Muscle layer of colon (tissue), 2 donors: ENCODE measurements at regions not wholly inside any gene's neighbourhood (a gene's known extent, or its start where the extent isn't known, plus 50 kb on each side); places are given as distances from the start of the nearest gene placed in this dataset.

Source experiments
- H3K27ac ChIP-seq: one replicate; pipeline ENCODE4 v1.7.0; 2013; ENCODE audit warnings: low read depth, mild to moderate bottlenecking, low read length, moderate library complexity
- H3K27me3 ChIP-seq, 2 donors: one replicate each; pipeline ENCODE4 v1.7.0; 2013; ENCODE audit warnings: low read length in 2 of 2, mild to moderate bottlenecking in 2 of 2; ENCODE audit not compliant: insufficient read depth in 2 of 2, control insufficient read depth in 1 of 2
- H3K36me3 ChIP-seq: one replicate; pipeline ENCODE4 v1.7.0; 2013; ENCODE audit warnings: mild to moderate bottlenecking, low read length; ENCODE audit not compliant: insufficient read depth
- H3K4me1 ChIP-seq: one replicate; pipeline ENCODE4 v1.7.0; 2013; ENCODE audit warnings: mild to moderate bottlenecking, low read length; ENCODE audit not compliant: insufficient read depth
- H3K4me3 ChIP-seq, 2 donors: one replicate each; pipeline ENCODE4 v1.7.0; 2013; ENCODE audit warnings: low read length in 2 of 2, low read depth in 1 of 2, mild to moderate bottlenecking in 1 of 2, moderate library complexity in 1 of 2
- H3K9ac ChIP-seq: one replicate; pipeline ENCODE4 v1.7.0; 2013; ENCODE audit warnings: low read length
- H3K9me3 ChIP-seq: one replicate; pipeline ENCODE4 v1.7.0; 2013; ENCODE audit warnings: mild to moderate bottlenecking, low read length
- donor health status: abdominal sarcoma.
- donor health status: Adenocarcinoma of cecum.

GRCh38 chr18:43744960-43745745 is 467.9 kb upstream of the SYT4 start:
- Histone ChIP-seq H3K9ac (no peak overlapping the region), H3K4me3 (no peak overlapping the region), H3K36me3 (no peaks in the 10 kb centered on the region), H3K9me3 (no peaks in the 10 kb centered on the region), H3K27me3 (no peaks in the 10 kb centered on the region), H3K4me1 (no peaks in the 10 kb centered on the region), H3K27ac (no peak overlapping the region)

- no peaks in the 10 kb centered on the region for H3K27me3 ChIP-seq
- no peak overlapping the region for H3K9ac ChIP-seq
- H3K9me3 ChIP-seq = no peaks in the 10 kb centered on the region
- no peaks in the 10 kb centered on the region for H3K36me3 ChIP-seq
- H3K4me3 ChIP-seq = no peak overlapping the region
- no peak overlapping the region for H3K27ac ChIP-seq
- H3K4me1 ChIP-seq = no peaks in the 10 kb centered on the region
Observed at GRCh38 chr18:43751203-43751602, 473.9 kb upstream of the SYT4 start.

- Histone ChIP-seq H3K36me3 (no peaks in the 10 kb centered on the region), H3K9me3 (no peaks in the 10 kb centered on the region), H3K9ac (no peak overlapping the region), H3K27me3 (no peaks in the 10 kb centered on the region), H3K4me3 (no peak overlapping the region), H3K27ac (no peak overlapping the region), H3K4me1 (peaks cover 4% of the 10 kb centered on the region)
Observed at GRCh38 chr18:43751835-43752234, 474.5 kb upstream of the SYT4 start.

- no peak overlapping the region for H3K27ac ChIP-seq
- H3K4me3 ChIP-seq = no peak overlapping the region
- no peaks in the 10 kb centered on the region for H3K36me3 ChIP-seq
- H3K9me3 ChIP-seq = no peaks in the 10 kb centered on the region
- H3K4me1 ChIP-seq = peaks cover 9% of the 10 kb centered on the region
- no peaks in the 10 kb centered on the region for H3K27me3 ChIP-seq
- no peak overlapping the region for H3K9ac ChIP-seq
Observed at GRCh38 chr18:43757273-43757672, 480.0 kb upstream of the SYT4 start.

- no peaks in the 10 kb centered on the region for H3K27me3 ChIP-seq
- no peak overlapping the region for H3K27ac ChIP-seq
- no peaks in the 10 kb centered on the region for H3K9me3 ChIP-seq
Observed at GRCh38 chr18:43758734-43759133, 481.4 kb upstream of the SYT4 start.

GRCh38 chr18:43760010-43760409 is 482.7 kb upstream of the SYT4 start:
- H3K9me3 ChIP-seq = no peaks in the 10 kb centered on the region
- no peaks in the 10 kb centered on the region for H3K27me3 ChIP-seq
- H3K4me1 ChIP-seq = peaks cover 9% of the 10 kb centered on the region
- no peak overlapping the region for H3K9ac ChIP-seq
- no peak overlapping the region for H3K4me3 ChIP-seq
- no peaks in the 10 kb centered on the region for H3K36me3 ChIP-seq
- no peak overlapping the region for H3K27ac ChIP-seq

More at GRCh38 chr18:43758734-43759133, 481.4 kb upstream of the SYT4 start:
- Histone ChIP-seq H3K4me3 (no peak overlapping the region), H3K4me1 (peaks cover 9% of the 10 kb centered on the region), H3K9ac (no peak overlapping the region), H3K36me3 (no peaks in the 10 kb centered on the region)

GRCh38 chr18:43772907-43773306 is 495.6 kb upstream of the SYT4 start:
- no peak overlapping the region for H3K9ac ChIP-seq
- no peak overlapping the region for H3K4me3 ChIP-seq
- H3K36me3 ChIP-seq = no peaks in the 10 kb centered on the region
- peaks cover 7% of the 10 kb centered on the region for H3K4me1 ChIP-seq
- no peaks in the 10 kb centered on the region for H3K9me3 ChIP-seq
- no peak overlapping the region for H3K27ac ChIP-seq
- H3K27me3 ChIP-seq = no peaks in the 10 kb centered on the region

GRCh38 chr18:43774497-43774896 is 497.2 kb upstream of the SYT4 start:
- H3K9ac ChIP-seq = no peak overlapping the region
- peaks cover 7% of the 10 kb centered on the region for H3K4me1 ChIP-seq

GRCh38 chr18:43775591-43775990 is 498.3 kb upstream of the SYT4 start:
- H3K27me3 ChIP-seq = no peaks in the 10 kb centered on the region
- H3K9ac ChIP-seq = no peak overlapping the region
- no peak overlapping the region for H3K4me3 ChIP-seq
- no peak overlapping the region for H3K27ac ChIP-seq
- H3K4me1 ChIP-seq = peaks cover 7% of the 10 kb centered on the region
- no peaks in the 10 kb centered on the region for H3K36me3 ChIP-seq
- H3K9me3 ChIP-seq = no peaks in the 10 kb centered on the region

More at GRCh38 chr18:43774497-43774896, 497.2 kb upstream of the SYT4 start:
- Histone ChIP-seq H3K4me3 (no peak overlapping the region), H3K27me3 (no peaks in the 10 kb centered on the region), H3K27ac (no peak overlapping the region), H3K36me3 (no peaks in the 10 kb centered on the region), H3K9me3 (no peaks in the 10 kb centered on the region)

- Histone ChIP-seq H3K4me3 (no peak overlapping the region), H3K27me3 (no peaks in the 10 kb centered on the region), H3K27ac (no peak overlapping the region), H3K36me3 (no peaks in the 10 kb centered on the region), H3K9ac (no peak overlapping the region), H3K9me3 (no peaks in the 10 kb centered on the region), H3K4me1 (peaks cover 7% of the 10 kb centered on the region)
Observed at GRCh38 chr18:43776997-43777396, 499.7 kb upstream of the SYT4 start.

GRCh38 chr18:43777636-43778304 is 500.5 kb upstream of the SYT4 start:
- Histone ChIP-seq H3K27ac (no peak overlapping the region), H3K27me3 (no peaks in the 10 kb centered on the region), H3K9ac (no peak overlapping the region), H3K36me3 (no peaks in the 10 kb centered on the region), H3K9me3 (no peaks in the 10 kb centered on the region), H3K4me1 (peaks cover 7% of the 10 kb centered on the region), H3K4me3 (no peak overlapping the region)
